NCI-H2029 (cell line): ENCODE measurements at regions not wholly inside any gene's neighbourhood (a gene's known extent, or its start where the extent isn't known, plus 50 kb on each side); places are given as distances from the start of the nearest gene placed in this dataset.

Experiments
- DNase-seq: peaks from one replicate; lab custom pipeline; 2025; lab: John Stamatoyannopoulos, UW

DNA sequence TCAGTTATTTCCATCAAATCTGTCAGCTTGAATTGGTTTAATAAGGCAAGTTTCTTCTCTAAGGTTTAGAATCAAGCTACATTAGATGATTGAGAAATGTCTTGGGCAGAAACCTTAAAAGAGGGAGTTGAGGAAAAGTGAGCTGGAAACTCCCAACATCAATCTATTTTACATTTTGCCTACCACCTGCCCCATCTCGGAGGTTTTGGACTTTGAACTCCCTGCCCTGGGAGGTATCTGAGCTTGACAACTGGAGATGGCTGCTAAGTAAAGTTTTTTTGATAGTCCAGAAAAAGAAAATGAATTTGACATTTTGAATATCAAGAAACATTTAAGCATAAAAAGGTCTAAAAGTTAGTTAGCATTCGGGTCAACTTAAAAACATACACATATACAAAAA lies 234.2 kb downstream of the NFKBIZ start:
- DNase-seq: no peak

- DNase-seq: no peak
Observed at GRCh38 chr3:102084006-102084405, 234.7 kb downstream of the NFKBIZ start.

- DNase-seq: no peak
Observed at GRCh38 chr3:102084704-102085103, 235.4 kb downstream of the NFKBIZ start.

- DNase-seq: no peak
Observed at GRCh38 chr3:102085431-102086176, 236.3 kb downstream of the NFKBIZ start.

- no peak for DNase-seq
Observed at GRCh38 chr3:102087236-102087635, 237.9 kb downstream of the NFKBIZ start.

- no peak for DNase-seq
Observed at GRCh38 chr3:102089239-102089638, 239.9 kb downstream of the NFKBIZ start.

GRCh38 chr3:102089904-102090720 lies 240.8 kb downstream of the NFKBIZ start:
- no peak for DNase-seq

DNA sequence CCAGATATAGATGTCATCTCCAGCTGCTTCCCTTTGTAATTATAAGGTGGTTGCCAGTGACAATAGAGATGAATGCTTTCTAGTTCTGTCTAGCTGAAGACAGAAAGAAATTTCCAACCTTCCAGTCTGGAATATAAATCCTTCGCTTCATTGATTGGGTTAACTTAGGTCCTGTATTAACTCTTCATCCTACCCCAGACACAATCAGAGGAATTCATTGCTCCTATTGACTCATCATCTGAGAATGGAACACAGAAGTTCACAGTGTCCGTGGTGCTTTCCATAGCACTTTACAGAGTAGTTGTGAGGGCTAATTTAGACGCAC lies 241.4 kb downstream of the NFKBIZ start:
- no peak for DNase-seq

DNA sequence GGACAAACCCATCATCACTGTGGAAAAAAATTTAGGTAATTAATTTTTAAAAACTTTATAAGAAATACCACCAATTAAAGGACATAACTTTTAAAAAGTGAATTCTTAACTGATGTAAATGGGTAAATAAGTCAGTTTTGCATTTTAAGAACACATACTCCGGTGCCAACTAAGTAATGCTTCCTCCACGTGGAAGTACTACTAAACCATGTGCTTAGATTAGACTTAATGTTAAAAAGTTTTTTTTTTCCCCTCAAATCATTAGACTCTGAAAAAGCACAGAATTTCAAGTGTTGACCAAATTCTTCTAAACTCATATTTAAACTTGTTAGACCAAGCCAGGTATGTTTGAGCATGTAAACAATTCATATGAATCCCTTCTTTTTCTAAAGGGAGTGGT lies 242.0 kb downstream of the NFKBIZ start:
- no peak for DNase-seq

DNA sequence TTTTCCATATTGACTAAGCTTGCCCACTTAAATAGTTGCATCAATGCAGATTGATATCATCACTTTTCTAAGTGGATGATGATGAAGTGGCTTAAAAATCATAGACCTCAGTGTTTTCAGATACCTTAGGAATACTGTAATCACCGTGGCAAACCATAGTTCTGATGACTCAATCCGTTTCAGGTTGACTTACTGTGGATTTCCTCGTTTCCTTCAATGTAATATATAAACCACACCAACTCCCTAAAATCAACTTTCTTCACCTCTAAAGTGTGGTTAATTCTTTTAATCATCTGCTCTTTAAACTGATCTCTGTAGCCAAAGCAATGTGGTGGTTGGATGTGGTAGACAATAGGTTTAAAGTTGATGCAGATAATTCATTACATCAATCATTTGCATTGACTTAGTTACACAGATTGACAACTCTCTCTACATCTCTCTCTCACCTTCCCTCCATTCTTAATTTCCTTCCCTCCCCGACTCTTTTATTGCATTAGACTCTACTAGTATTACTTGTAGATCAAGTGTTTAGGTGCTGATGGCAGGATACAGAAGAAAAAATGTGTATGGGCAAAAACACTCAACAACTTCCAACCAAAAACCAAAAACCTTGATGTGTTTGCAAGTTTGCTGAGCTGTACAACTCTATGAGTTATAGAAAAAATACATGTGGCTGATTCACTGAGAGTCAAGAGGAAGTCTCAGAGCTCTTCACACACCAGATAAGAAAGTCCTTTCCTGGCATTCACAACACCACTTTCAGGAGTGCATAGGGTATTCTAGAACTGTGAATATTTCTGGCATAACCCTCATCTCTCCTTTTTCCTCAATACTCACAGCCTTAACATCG lies 243.5 kb downstream of the NFKBIZ start:
- no peak for DNase-seq

GRCh38 chr3:102094506-102094905 lies 245.2 kb downstream of the NFKBIZ start:
- no peak for DNase-seq

- DNase-seq: no peak
Observed at GRCh38 chr3:102095383-102095782, 246.1 kb downstream of the NFKBIZ start.

GRCh38 chr3:102096066-102096465 lies 246.8 kb downstream of the NFKBIZ start:
- no peak for DNase-seq

DNA sequence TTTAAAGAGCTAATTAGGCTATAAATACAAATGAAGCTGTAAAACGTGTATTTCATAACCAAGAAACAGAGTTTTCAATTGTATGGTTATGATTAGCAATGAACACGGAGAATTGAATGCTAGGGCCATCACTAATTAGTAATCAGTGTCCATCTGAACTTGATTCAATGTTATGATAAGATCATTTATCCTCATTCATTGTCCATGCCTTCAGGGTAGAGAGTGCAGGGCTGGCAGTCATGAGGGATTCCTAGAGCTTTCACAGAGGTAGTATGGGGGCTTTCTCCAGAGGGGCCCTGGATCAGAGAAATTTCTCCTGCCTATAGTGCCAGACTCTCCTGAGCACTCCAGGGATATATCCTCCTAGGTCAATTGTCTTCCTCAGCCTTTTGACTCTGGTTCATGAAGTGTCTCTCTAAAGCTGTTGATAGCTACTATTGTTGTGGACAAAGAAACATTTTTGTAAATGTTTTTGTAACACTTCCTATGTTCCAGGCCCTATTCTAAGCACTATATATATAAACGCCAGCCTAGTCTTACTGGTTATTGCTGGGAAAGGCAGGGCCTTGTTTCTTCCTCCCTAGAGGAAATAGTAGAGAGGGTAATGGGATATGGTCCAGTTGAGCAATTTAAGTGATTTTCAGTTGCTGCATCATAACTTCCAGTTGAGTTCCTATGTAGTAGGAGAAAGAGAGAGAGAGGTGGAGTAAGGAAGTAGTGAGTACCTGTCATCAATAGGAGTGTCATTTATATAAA lies 249.0 kb downstream of the NFKBIZ start:
- no peak for DNase-seq

- DNase-seq: no peak
Observed at GRCh38 chr3:102099913-102100312, 250.6 kb downstream of the NFKBIZ start.

DNA sequence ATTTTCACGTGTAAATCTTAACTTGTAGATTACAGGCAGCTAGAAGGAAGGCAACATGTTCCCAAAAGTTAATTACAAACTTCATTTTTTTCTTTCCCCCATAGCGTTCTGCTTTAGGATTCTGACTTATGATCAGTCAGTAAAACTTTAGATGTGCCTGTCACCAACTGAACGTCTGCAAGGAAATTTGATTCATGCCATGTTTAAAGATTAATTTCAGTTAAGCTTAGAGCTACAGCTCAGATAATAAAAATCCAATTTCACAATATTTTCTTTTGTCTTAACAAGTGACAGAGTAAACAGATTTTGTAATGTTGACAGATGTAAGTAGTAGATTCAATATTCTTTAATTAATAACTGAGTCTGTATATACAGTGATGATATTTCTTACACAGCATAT lies 253.1 kb downstream of the NFKBIZ start:
- DNase-seq: no peak

GRCh38 chr3:102104033-102104432 lies 254.7 kb downstream of the NFKBIZ start:
- DNase-seq: no peak

DNA sequence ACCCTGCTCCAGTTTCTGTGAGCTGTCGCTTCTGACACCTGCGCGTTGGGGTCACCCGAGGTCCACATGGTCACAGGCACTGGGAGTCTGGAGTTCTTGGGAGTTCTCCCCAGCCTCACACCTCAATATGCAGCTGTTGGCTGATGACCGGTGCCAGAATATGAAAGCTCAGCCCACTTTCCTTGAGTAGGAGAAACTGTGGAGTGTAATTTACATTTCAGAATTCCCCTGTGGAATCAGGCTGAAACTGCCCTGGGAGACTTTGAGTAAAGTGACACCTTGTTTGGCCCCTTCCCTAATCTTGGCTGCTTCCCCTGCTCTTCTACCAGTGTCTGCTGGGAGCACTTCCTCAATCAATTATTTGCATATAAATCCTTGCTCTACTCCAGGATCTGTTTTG lies 255.9 kb downstream of the NFKBIZ start:
- no peak for DNase-seq

DNA sequence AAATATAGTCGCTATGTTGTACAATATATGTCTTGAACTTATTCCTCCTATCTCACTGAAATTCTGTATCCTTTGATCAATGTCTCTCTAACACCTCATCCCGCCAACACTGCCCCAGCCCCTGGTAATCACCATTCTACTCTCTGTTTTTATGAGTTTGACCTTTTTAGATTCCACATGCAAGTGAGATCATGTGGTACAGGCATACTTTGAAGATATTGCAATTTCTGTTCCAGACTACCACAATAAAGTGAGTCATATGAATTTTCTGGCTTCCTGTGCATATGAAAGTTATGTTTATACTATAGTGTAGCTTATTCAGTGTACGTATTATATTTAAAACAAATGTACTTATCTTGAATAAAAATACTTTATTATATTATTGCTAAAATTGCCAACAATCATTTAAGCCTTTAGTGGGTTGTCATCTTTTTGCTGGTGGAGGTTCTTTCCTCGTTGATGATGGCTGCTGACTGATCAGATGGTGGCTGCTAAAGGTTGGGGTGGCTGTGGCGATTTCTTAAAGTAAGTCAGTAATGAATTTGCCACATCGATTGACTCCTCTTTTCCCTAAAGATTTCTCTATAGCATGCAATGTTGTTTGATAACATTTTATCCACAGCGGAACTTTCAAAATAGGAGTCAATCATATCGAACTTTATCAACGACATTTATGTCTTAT lies 257.2 kb downstream of the NFKBIZ start:
- DNase-seq: no peak

GRCh38 chr3:102112704-102113230 lies 263.5 kb downstream of the NFKBIZ start:
- DNase-seq: no peak

- DNase-seq: no peak
Observed at GRCh38 chr3:102113421-102114041, 264.2 kb downstream of the NFKBIZ start.
